Neutrophil (primary cell): ENCODE measurements at regions not wholly inside any gene's neighbourhood (a gene's known extent, or its start where the extent isn't known, plus 50 kb on each side); places are given as distances from the start of the nearest gene placed in this dataset.

Source experiments
- H3K27ac ChIP-seq: fragments of 200-600 bp; sonication (generic); 2 replicates; pipeline ENCODE4 v1.5.1; 2016; ENCODE audit warnings: mild to moderate bottlenecking, moderate library complexity
- H3K27me3 ChIP-seq: fragments of 200-600 bp; sonication (generic); 2 replicates; pipeline ENCODE4 v1.6.0; 2016; ENCODE audit warnings: mild to moderate bottlenecking
- H3K36me3 ChIP-seq: fragments of 200-600 bp; sonication (generic); 2 replicates; pipeline ENCODE4 v1.5.1; 2017
- H3K4me1 ChIP-seq, 2 experiments: fragments of 200-600 bp in 1 of 2; sonication (generic) in 1 of 2; 1 replicate in 1 of 2; 2 replicates in 1 of 2; pipeline versions ENCODE4 v1.5.1 to v1.6.1; 2013 to 2016; ENCODE audit warnings: low read depth in 1 of 2, low read length in 1 of 2, mild to moderate bottlenecking in 1 of 2, moderate library complexity in 1 of 2; ENCODE audit not compliant: control insufficient read depth in 1 of 2, insufficient read depth in 1 of 2
- H3K4me3 ChIP-seq, 2 experiments: fragments of 200-600 bp in 1 of 2; sonication (generic) in 1 of 2; 1 replicate in 1 of 2; 2 replicates in 1 of 2; pipeline ENCODE4 v1.5.1; 2013 to 2016; ENCODE audit warnings: low read depth in 1 of 2, low read length in 1 of 2, mild to moderate bottlenecking in 1 of 2, moderate library complexity in 1 of 2
- H3K9me3 ChIP-seq: fragments of 200-600 bp; sonication (generic); 2 replicates; pipeline ENCODE4 v1.5.1; 2016
- CTCF ChIP-seq: fragments of 200-600 bp; sonication (generic); IDR thresholded peaks from 2 replicates; pipeline ENCODE4 v1.5.1; 2016; ENCODE audit warnings: antibody characterized with exemption

GRCh38 chr10:29181936-29182335 lies 106.9 kb upstream of the LYZL1 start:
- H3K9me3 ChIP-seq, result no peaks in the 10 kb centered on the region
- no peaks in the 10 kb centered on the region for H3K4me1 ChIP-seq
- H3K27ac ChIP-seq, result no peak overlapping the region
- no peak overlapping the region for H3K4me3 ChIP-seq
- peaks cover 79% of the 10 kb centered on the region for H3K27me3 ChIP-seq
- no peak for TF ChIP-seq CTCF
- no peaks in the 10 kb centered on the region for H3K36me3 ChIP-seq

GRCh38 chr10:29183301-29183945 lies 105.4 kb upstream of the LYZL1 start:
- Histone ChIP-seq H3K27me3 (peaks cover 64% of the 10 kb centered on the region), H3K4me1 (no peaks in the 10 kb centered on the region)

GRCh38 chr10:29184205-29185000 lies 104.5 kb upstream of the LYZL1 start:
- H3K4me1 ChIP-seq, result no peaks in the 10 kb centered on the region
- H3K4me3 ChIP-seq, result no peak overlapping the region
- peaks cover 55% of the 10 kb centered on the region for H3K27me3 ChIP-seq
- no peak for TF ChIP-seq CTCF
- H3K9me3 ChIP-seq, result no peaks in the 10 kb centered on the region
- H3K36me3 ChIP-seq, result no peaks in the 10 kb centered on the region
- no peak overlapping the region for H3K27ac ChIP-seq

More at GRCh38 chr10:29183301-29183945, 105.4 kb upstream of the LYZL1 start:
- no peak for TF ChIP-seq CTCF
- no peaks in the 10 kb centered on the region for H3K36me3 ChIP-seq
- no peak overlapping the region for H3K27ac ChIP-seq
- no peaks in the 10 kb centered on the region for H3K9me3 ChIP-seq
- H3K4me3 ChIP-seq, result no peak overlapping the region

DNA sequence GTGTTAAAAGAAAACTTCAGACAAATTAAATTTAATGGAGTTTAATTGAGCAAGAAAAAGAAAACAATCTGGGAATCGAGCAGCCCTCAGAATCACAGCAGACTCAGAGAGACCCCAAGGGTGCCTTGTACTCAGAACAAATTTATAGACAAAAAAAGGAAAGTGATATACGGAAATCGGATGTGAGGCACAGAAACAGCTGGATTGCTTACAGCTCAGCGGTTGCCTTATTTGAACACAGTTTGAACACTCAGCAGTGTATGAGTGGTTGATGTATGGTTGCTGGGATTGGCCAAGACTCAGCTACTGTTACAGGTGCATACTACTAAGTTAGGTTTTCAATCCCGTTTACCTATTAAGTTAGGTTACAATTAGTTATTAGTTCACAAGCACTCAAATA lies 103.8 kb upstream of the LYZL1 start:
- no peak overlapping the region for H3K27ac ChIP-seq
- no peaks in the 10 kb centered on the region for H3K9me3 ChIP-seq
- no peak overlapping the region for H3K4me3 ChIP-seq
- H3K4me1 ChIP-seq, result no peaks in the 10 kb centered on the region
- H3K36me3 ChIP-seq, result no peaks in the 10 kb centered on the region
- TF ChIP-seq CTCF, result no peak
- peaks cover 49% of the 10 kb centered on the region for H3K27me3 ChIP-seq

GRCh38 chr10:29186221-29186620 lies 102.6 kb upstream of the LYZL1 start:
- H3K27me3 ChIP-seq, result peaks cover 53% of the 10 kb centered on the region
- H3K9me3 ChIP-seq, result no peaks in the 10 kb centered on the region
- no peak overlapping the region for H3K27ac ChIP-seq
- no peak for TF ChIP-seq CTCF
- no peaks in the 10 kb centered on the region for H3K4me1 ChIP-seq
- H3K4me3 ChIP-seq, result no peak overlapping the region
- no peaks in the 10 kb centered on the region for H3K36me3 ChIP-seq
